HG03460 (cell line): ENCODE measurements at regions not wholly inside any gene's neighbourhood (a gene's known extent, or its start where the extent isn't known, plus 50 kb on each side); places are given as distances from the start of the nearest gene placed in this dataset.

Source experiments
- ATAC-seq: cut with Tn5 transposase; IDR thresholded peaks from one replicate; pipeline ENCODE4 v1.9.1; 2021; ENCODE audit not compliant: unreplicated experiment

DNA sequence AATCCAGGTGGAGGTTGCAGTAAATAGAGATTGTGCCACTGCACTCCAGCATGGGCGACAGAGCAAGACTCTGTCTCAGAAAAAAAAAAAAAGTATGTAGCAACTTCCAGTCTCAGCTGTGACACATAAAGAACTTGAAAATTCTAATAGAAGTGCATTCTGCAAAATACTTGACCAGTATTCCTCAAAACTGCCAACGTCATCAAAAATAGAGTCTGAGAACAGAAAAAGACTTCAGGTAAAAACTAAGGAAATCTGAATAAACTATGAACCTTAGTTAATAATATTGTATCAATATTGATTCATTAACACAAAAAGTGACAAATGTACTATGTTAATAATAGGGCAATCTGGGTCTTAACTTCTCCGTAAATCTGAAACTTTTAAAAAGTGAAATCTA lies 76.7 kb upstream of the WDR75 start:
- ATAC-seq: no peak

- no peak for ATAC-seq
Measured at GRCh38 chr2:189366349-189366748, 74.9 kb upstream of the WDR75 start.

DNA sequence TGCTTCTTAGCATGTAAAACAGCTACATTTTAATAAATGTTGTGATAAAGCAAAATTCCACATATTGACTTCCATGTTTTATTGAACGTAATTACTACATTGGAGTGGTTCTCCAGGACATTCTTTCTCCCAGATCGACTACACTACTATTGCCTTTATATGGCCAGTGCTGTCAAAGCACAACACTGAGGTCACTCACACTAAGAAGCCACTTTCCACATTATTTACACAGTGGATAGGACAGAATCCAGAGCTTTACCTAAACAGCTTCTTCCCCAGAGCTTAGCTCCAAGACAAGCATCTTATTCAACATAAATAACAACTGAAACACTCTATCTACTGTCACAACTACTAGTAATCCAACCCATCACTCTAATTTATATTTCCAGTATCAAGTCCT lies 73.9 kb upstream of the WDR75 start:
- ATAC-seq: no peak

GRCh38 chr2:189369566-189369965 lies 71.7 kb upstream of the WDR75 start:
- no peak for ATAC-seq

DNA sequence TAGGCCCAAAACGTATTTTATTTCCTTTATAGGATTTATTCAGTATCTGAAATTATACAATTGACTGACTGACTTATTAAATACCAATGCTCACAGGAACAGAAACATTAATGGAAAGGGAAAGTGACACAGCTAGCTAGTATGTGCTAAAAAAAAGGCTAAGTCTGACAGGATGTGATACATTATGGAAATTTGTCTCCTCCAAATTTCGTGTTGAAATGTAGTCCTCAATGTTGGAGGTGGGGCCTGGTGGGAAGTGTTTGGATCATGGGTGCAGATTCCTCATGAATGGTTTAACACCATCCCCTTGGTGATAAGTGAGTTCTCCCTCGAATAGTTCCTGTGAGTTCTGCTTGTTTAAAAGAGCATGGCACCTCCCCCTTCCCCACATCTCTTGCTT lies 70.6 kb upstream of the WDR75 start:
- ATAC-seq: no peak

DNA sequence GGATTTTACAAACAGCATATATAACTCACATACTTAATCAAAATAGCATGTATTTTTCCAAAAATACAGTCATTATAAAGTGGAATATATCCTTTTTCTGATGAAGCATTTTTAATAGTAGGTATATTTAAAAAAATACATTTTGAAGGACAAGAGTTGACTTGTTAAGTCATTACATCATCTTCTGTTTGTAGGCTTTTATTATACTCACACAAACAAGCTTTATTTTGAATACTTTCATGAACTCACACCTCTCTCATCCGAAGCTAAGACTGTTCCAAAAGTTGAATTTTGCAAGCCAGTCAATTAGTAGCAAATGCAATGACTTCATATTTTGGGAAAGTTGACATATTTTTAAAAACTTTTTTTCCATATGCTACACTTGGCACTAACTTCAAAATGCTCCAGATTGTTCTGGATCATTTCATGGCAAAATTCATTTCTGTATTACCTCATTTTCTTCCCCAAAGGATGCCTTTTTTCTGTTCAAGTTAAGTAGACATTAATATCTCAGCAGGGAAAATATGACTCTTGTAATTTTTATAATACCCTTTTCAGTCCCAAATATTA lies 68.5 kb upstream of the WDR75 start:
- ATAC-seq: no peak

- ATAC-seq: no peak
Measured at GRCh38 chr2:189374481-189374880, 66.8 kb upstream of the WDR75 start.

- ATAC-seq: no peak
Measured at GRCh38 chr2:189375842-189376241, 65.4 kb upstream of the WDR75 start.

DNA sequence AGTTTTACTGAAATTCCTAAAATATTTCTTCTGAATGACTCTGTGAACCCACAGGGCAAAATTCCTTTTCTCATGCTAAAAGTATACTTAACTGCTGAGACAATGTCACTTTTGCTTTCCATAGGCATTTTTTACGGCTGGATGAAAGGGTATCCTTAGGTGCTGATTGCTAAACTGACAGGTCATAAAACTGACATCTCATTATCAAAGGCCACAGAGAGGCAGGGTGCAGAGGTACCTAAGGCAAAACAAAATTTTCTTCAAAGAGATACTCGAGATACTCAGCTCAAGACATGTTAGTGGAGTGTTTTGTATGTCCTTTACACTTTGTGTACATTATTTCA lies 62.0 kb upstream of the WDR75 start:
- ATAC-seq: no peak

DNA sequence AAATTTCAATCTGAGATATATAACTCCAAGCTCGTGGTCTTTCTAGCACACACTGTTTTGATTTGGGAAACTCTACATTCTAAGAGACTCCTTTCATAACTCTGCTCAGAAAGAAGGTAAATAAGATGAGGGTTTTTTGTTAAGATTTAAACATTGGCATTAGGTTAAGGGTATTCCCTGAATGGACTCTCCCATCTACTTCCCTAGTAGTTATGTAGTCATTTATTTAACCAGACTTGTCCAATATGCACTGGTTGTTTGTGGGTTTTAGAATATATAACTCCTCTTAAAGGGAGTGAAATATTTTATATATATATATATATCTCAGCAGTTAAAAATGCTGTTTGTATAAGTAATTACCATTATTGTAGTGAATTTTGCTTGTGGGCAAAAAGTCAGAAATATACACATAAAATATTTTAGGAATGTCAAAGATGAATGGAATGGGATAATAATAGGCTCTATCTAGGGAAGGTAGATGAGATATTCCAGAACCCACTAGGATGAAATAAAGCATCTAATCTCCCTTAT lies 61.5 kb upstream of the WDR75 start:
- no peak for ATAC-seq

GRCh38 chr2:189382668-189383067 lies 58.6 kb upstream of the WDR75 start:
- no peak for ATAC-seq

DNA sequence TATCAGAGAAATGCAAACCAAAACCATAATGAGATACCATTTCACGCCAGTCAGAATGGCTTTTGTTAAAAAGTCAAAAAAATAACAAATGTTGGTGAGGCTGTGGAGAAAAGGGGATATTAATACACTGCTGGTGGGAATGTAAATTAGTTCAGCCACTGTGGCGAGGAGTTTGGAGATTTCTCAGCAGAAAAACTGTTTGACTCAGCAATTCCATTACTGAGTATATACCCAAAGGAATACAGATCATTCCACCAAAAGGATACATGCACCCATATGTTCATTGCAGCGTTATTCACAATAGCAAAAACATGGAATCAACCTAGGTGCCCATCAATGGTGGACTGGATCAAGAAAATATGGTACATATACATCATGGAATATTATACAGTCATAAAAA lies 54.5 kb upstream of the WDR75 start:
- ATAC-seq: no peak

DNA sequence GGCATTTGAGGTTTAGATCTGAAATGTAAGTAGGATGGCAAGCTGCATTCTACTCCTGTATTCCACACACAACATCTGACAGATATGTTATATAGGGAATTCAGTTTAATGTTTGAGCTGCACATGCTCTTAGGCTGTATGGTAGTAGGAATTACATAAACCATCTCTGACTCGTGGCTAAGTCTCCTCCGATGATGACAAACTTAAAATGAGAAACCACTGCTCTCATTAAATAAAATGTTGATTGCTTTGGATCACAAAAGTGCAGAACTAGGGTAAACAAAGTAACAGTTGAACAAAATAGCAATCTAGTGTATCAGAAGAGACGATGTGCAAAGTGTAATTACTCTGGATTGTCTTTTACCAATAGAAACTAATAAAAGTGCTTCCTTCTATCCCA lies 50.1 kb upstream of the WDR75 start:
- no peak for ATAC-seq
